Astrocyte (in vitro differentiated cells and primary cell): ENCODE measurements at regions not wholly inside any gene's neighbourhood (a gene's known extent, or its start where the extent isn't known, plus 50 kb on each side); places are given as distances from the start of the nearest gene placed in this dataset.
A peak's percentile ranks its signal among the peaks of the same experiment; 100 is the strongest.

Source experiments
- DNase-seq: peaks from one replicate; pipeline ENCODE4 v3.0.0-alpha.2; 2010; ENCODE audit warnings: low read depth
- FAIRE-seq: peaks from 2 replicates; lab custom pipeline; 2011; peaks lifted over from hg19 to GRCh38; lab: Jason Lieb, UNC
- H2AFZ ChIP-seq: 2 replicates; pipeline ENCODE4 v1.6.0; 2012; ENCODE audit warnings: low read depth, low read length, inconsistent platforms
- H3K27ac ChIP-seq: 2 replicates; pipeline ENCODE4 v1.5.1; 2011; ENCODE audit warnings: low read depth, low read length, inconsistent platforms
- H3K27me3 ChIP-seq: 2 replicates; pipeline ENCODE4 v1.6.0; 2011; ENCODE audit warnings: low read length, inconsistent platforms; ENCODE audit not compliant: insufficient read depth
- H3K36me3 ChIP-seq: 2 replicates; pipeline ENCODE4 v1.5.1; 2011; ENCODE audit warnings: low read length, inconsistent platforms; ENCODE audit not compliant: insufficient read depth
- H3K4me1 ChIP-seq: 2 replicates; pipeline ENCODE4 v1.5.1; 2011; ENCODE audit warnings: low read length, inconsistent platforms; ENCODE audit not compliant: insufficient read depth
- H3K4me2 ChIP-seq: 2 replicates; pipeline ENCODE4 v1.6.0; 2012; ENCODE audit warnings: low read length, inconsistent platforms
- H3K4me3 ChIP-seq: 2 replicates; pipeline ENCODE4 v1.5.1; 2011; ENCODE audit warnings: low read depth, mild to moderate bottlenecking, low read length, inconsistent platforms; ENCODE audit not compliant: insufficient read depth
- H3K79me2 ChIP-seq: 2 replicates; pipeline ENCODE4 v1.6.0; 2012; ENCODE audit warnings: mild to moderate bottlenecking, low read length, inconsistent platforms; ENCODE audit not compliant: insufficient read depth
- H3K9ac ChIP-seq: 2 replicates; pipeline ENCODE4 v1.6.0; 2012; ENCODE audit warnings: mild to moderate bottlenecking, low read length, inconsistent platforms
- H3K9me3 ChIP-seq: 2 replicates; pipeline ENCODE4 v1.5.1; 2012; ENCODE audit warnings: low read depth, mild to moderate bottlenecking, low read length, inconsistent platforms; ENCODE audit not compliant: insufficient read depth
- H4K20me1 ChIP-seq: 2 replicates; pipeline ENCODE4 v1.6.0; 2012; ENCODE audit warnings: low read length, inconsistent platforms; ENCODE audit not compliant: insufficient read depth
- H3K27ac Mint-ChIP-seq: one replicate; pipeline ENCODE4 v1.8.0; 2021; ENCODE audit warnings: mild to moderate bottlenecking, mixed read lengths; ENCODE audit not compliant: unreplicated experiment
- H3K27me3 Mint-ChIP-seq: one replicate; pipeline ENCODE4 v1.8.0; 2021; ENCODE audit warnings: low read depth, mixed read lengths; ENCODE audit not compliant: unreplicated experiment
- H3K36me3 Mint-ChIP-seq: one replicate; pipeline ENCODE4 v1.8.0; 2021; ENCODE audit warnings: low read depth, mixed read lengths; ENCODE audit not compliant: unreplicated experiment
- H3K4me1 Mint-ChIP-seq: one replicate; pipeline ENCODE4 v1.8.0; 2021; ENCODE audit warnings: low read depth, mixed read lengths; ENCODE audit not compliant: unreplicated experiment
- H3K4me3 Mint-ChIP-seq: one replicate; pipeline ENCODE4 v1.8.0; 2021; ENCODE audit warnings: mild to moderate bottlenecking, moderate library complexity, mixed read lengths; ENCODE audit not compliant: unreplicated experiment
- H3K9me3 Mint-ChIP-seq: one replicate; pipeline ENCODE4 v1.8.0; 2021; ENCODE audit warnings: mild to moderate bottlenecking, mixed read lengths; ENCODE audit not compliant: unreplicated experiment
- EZH2 ChIP-seq: IDR thresholded peaks from 2 replicates; pipeline ENCODE4 v1.6.1; 2012; ENCODE audit warnings: mild to moderate bottlenecking, low read length, inconsistent platforms; ENCODE audit not compliant: insufficient read depth
- TF ChIP-seq, protein P1 (sequence below): IDR thresholded peaks from 2 replicates; pipeline ENCODE4 v1.5.1; 2011; ENCODE audit warnings: low read depth, mild to moderate bottlenecking, inconsistent platforms, low read length, moderate library complexity; ENCODE audit not compliant: insufficient read depth

DNA sequence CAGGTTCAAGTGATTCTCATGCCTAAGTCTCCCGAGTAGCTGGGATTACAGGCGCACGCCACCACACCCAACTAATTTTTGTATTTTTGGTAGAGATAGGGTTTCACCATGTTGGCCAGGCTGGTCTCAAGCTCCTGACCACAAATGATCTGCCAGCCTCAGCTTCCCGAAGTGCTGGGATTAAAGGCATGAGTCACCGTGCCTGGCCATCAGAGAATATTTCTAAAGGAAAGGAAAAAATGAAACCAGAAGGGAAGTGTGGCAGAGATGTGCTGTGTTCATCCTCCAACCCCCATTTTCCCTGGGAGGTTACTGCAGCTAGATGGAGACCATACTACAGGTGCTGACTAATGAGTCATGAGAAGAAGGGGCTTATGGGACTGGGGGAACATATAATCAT is 964.1 kb downstream of the TTLL7 start:
- no peaks in the 10 kb centered on the region for H3K36me3 ChIP-seq
- H3K27me3 ChIP-seq = no peaks in the 10 kb centered on the region
- Mint-ChIP-seq H3K27me3 (no peaks in the 10 kb centered on the region), H3K27ac (no peak overlapping the region), H3K36me3 (peaks cover 2% of the 10 kb centered on the region), H3K4me1 (peaks cover 16% of the 10 kb centered on the region), H3K9me3 (peaks cover 14% of the 10 kb centered on the region), H3K4me3 (no peak overlapping the region)
- FAIRE-seq = no peak
- TF ChIP-seq, protein P1, sequence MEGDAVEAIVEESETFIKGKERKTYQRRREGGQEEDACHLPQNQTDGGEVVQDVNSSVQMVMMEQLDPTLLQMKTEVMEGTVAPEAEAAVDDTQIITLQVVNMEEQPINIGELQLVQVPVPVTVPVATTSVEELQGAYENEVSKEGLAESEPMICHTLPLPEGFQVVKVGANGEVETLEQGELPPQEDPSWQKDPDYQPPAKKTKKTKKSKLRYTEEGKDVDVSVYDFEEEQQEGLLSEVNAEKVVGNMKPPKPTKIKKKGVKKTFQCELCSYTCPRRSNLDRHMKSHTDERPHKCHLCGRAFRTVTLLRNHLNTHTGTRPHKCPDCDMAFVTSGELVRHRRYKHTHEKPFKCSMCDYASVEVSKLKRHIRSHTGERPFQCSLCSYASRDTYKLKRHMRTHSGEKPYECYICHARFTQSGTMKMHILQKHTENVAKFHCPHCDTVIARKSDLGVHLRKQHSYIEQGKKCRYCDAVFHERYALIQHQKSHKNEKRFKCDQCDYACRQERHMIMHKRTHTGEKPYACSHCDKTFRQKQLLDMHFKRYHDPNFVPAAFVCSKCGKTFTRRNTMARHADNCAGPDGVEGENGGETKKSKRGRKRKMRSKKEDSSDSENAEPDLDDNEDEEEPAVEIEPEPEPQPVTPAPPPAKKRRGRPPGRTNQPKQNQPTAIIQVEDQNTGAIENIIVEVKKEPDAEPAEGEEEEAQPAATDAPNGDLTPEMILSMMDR = no peak
- no peak for TF ChIP-seq EZH2
- no peaks in the 10 kb centered on the region for H3K79me2 ChIP-seq
- no peak for DNase-seq
- no peak overlapping the region for H3K4me3 ChIP-seq
- no peak overlapping the region for H2AFZ ChIP-seq
- H4K20me1 ChIP-seq = no peaks in the 10 kb centered on the region
- H3K9ac ChIP-seq = no peak overlapping the region
- peaks cover 2% of the 10 kb centered on the region for H3K9me3 ChIP-seq
- H3K27ac ChIP-seq = no peak overlapping the region
- H3K4me1 ChIP-seq = peaks cover 5% of the 10 kb centered on the region
- no peak overlapping the region for H3K4me2 ChIP-seq

DNA sequence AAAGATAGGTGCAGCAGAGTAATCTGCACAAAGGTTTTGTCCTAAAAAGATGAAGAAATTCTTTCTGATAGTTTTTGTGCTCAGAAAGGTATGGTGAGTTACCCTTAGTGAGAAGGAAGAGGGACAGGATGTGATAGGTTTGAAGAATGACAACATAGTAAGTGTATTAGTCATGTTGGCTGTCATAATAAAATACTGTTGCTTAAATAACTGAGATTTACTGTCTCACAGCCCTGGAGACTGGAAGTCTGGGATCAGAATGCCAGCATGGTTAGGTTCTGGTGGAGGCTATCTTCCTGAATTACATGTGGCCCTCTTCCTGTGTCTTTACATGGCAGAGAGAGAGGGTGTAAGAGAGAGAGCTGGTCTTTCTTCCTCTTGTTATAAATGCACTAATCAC is 965.2 kb downstream of the TTLL7 start:
- no peaks in the 10 kb centered on the region for H3K27me3 Mint-ChIP-seq
- H3K27ac Mint-ChIP-seq = peak overlapping the region; percentile 1
- peak; percentile 4 for DNase-seq
- Histone ChIP-seq H3K27ac (no peak overlapping the region), H2AFZ (peak overlapping the region; percentile 5), H3K4me3 (no peak overlapping the region), H3K9ac (no peak overlapping the region), H3K9me3 (peaks cover 2% of the 10 kb centered on the region), H3K79me2 (no peaks in the 10 kb centered on the region), H3K27me3 (no peaks in the 10 kb centered on the region), H3K4me1 (peaks cover 5% of the 10 kb centered on the region), H4K20me1 (no peaks in the 10 kb centered on the region), H3K36me3 (no peaks in the 10 kb centered on the region), H3K4me2 (peak overlapping the region; percentile 25)
- H3K9me3 Mint-ChIP-seq = peaks cover 14% of the 10 kb centered on the region
- TF ChIP-seq, protein P1 = no peak
- no peak for TF ChIP-seq EZH2
- FAIRE-seq = peak; percentile 59
- no peak overlapping the region for H3K4me3 Mint-ChIP-seq
- peaks cover 2% of the 10 kb centered on the region for H3K36me3 Mint-ChIP-seq
- peaks cover 16% of the 10 kb centered on the region for H3K4me1 Mint-ChIP-seq

DNA sequence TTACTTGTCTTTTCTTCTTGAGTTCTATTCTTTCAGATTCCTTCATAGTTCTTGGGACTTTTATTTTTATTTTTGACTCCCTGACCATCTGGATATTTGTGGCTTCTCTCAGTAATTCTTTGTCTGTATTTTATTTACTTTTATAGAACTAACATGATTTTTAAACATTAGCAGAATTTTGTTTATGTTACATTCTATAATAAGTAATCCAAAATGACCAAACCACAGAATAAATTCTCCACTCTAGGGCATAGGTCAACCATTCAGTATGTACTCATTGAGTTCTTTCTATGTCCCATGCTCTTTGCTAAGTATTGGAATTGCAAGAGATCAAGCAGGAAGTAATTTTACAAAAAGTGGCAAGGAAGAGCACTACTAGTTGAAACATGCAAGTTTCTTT is 969.0 kb downstream of the TTLL7 start:
- H3K27ac ChIP-seq = no peak overlapping the region
- Mint-ChIP-seq H3K27me3 (no peaks in the 10 kb centered on the region), H3K9me3 (peaks cover 10% of the 10 kb centered on the region), H3K36me3 (peaks cover 2% of the 10 kb centered on the region), H3K4me3 (no peak overlapping the region), H3K27ac (no peak overlapping the region), H3K4me1 (peaks cover 15% of the 10 kb centered on the region)
- H3K9ac ChIP-seq = no peak overlapping the region
- no peaks in the 10 kb centered on the region for H3K36me3 ChIP-seq
- H3K9me3 ChIP-seq = no peaks in the 10 kb centered on the region
- peak; percentile 1 for DNase-seq
- no peaks in the 10 kb centered on the region for H3K79me2 ChIP-seq
- H4K20me1 ChIP-seq = no peaks in the 10 kb centered on the region
- no peak for TF ChIP-seq EZH2
- TF ChIP-seq, protein P1 = no peak
- no peaks in the 10 kb centered on the region for H3K27me3 ChIP-seq
- H2AFZ ChIP-seq = no peak overlapping the region
- peaks cover 5% of the 10 kb centered on the region for H3K4me1 ChIP-seq
- no peak overlapping the region for H3K4me2 ChIP-seq
- FAIRE-seq = peak; percentile 17
- no peak overlapping the region for H3K4me3 ChIP-seq
